NB4 (cell line): ENCODE measurements at regions not wholly inside any gene's neighbourhood (a gene's known extent, or its start where the extent isn't known, plus 50 kb on each side); places are given as distances from the start of the nearest gene placed in this dataset.

Experiments
- CTCF ChIP-seq: IDR thresholded peaks from one replicate; pipeline ENCODE4 v1.5.1; 2012; ENCODE audit warnings: low read depth, low read length
- MAX ChIP-seq: IDR thresholded peaks from 2 replicates; pipeline ENCODE4 v1.6.1; 2011; ENCODE audit warnings: low read depth, low read length
- MYC ChIP-seq: IDR thresholded peaks from 2 replicates; pipeline ENCODE4 v1.6.1; 2011; ENCODE audit warnings: low read depth, low read length
- POLR2A ChIP-seq: IDR thresholded peaks from 2 replicates; pipeline ENCODE4 v1.6.1; 2011; ENCODE audit warnings: mild to moderate bottlenecking; ENCODE audit not compliant: insufficient read length; ENCODE audit errors: extremely low read depth

DNA sequence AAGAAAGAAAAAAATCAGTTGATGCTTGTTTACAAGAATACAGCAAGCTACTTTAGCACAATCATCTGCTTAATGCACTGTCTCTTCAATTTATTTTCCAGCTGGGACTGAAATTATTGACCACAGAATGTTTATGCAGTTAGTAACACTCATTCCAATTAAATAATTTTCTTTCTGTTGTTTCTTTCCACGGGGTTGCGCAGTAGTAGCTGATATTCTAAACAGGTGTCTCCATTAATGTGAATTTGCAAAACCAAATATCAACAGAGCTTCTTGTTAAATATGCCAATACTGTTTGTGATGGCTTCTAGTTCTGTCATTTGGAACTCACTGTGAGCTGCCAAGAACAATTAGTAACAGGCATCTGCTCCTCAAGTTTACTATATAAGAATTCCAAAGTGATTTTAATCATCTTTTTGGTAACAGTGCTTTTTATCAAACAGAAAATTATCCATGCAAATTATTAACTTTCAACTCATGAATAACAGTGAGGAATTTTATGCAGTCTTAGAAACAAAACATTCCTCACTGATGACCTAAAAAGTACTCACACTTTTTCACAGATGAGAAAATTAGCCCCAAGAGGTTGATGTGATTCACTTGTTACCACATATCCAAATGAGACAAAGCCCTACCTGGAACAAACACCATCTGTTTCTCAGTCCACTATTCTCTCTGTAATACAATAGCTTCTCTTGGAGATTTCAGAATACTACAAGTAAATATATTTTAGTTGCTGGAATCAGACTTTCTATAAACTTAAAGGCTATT, 567.6 kb upstream of the RGMB start:
- TF ChIP-seq CTCF, result no peak
- TF ChIP-seq POLR2A, result no peak
- TF ChIP-seq MYC, result no peak
- TF ChIP-seq MAX, result no peak
